Hepatocyte (in vitro differentiated cells): ENCODE measurements at regions not wholly inside any gene's neighbourhood (a gene's known extent, or its start where the extent isn't known, plus 50 kb on each side); places are given as distances from the start of the nearest gene placed in this dataset.
"Not testable (repeated sequence)": the region's sequence is repeated elsewhere in the genome, so short reads cannot be mapped to it uniquely, and the experiment has no call there.

Experiments
- DNase-seq: peaks from one replicate; pipeline ENCODE4 v3.0.0-alpha.2; 2016; ENCODE audit warnings: low spot score
- H2AFZ ChIP-seq: fragments of 200-600 bp; sonication (generic); 2 replicates; pipeline ENCODE4 v1.6.0; 2016; ENCODE audit warnings: antibody characterized with exemption, mild to moderate bottlenecking
- H3K27ac ChIP-seq: fragments of 200-600 bp; sonication (generic); 2 replicates; pipeline ENCODE4 v1.5.1; 2016; ENCODE audit warnings: mild to moderate bottlenecking
- H3K27me3 ChIP-seq: fragments of 200-600 bp; sonication (generic); 2 replicates; pipeline ENCODE4 v1.6.1; 2016
- H3K36me3 ChIP-seq: fragments of 200-600 bp; sonication (generic); replicated peaks from 2 replicates; pipeline ENCODE4 v1.5.1; 2016; ENCODE audit warnings: low read depth; ENCODE audit not compliant: insufficient read depth
- H3K4me1 ChIP-seq: fragments of 200-600 bp; sonication (generic); 2 replicates; pipeline ENCODE4 v1.5.1; 2016; ENCODE audit warnings: mild to moderate bottlenecking, moderate library complexity; ENCODE audit not compliant: insufficient read depth
- H3K4me2 ChIP-seq: fragments of 200-600 bp; sonication (generic); 2 replicates; pipeline ENCODE4 v1.6.0; 2016
- H3K4me3 ChIP-seq: fragments of 200-600 bp; sonication (generic); 2 replicates; pipeline ENCODE4 v1.5.1; 2016; ENCODE audit warnings: mild to moderate bottlenecking
- H3K79me2 ChIP-seq: fragments of 200-600 bp; sonication (generic); 2 replicates; pipeline ENCODE4 v1.6.0; 2017; ENCODE audit warnings: mild to moderate bottlenecking
- H3K9me2 ChIP-seq: fragments of 200-600 bp; sonication (generic); replicated peaks from 2 replicates; pipeline ENCODE4 v1.6.0; 2017; ENCODE audit warnings: mild to moderate bottlenecking; ENCODE audit not compliant: insufficient read depth
- H3K9me3 ChIP-seq: fragments of 200-600 bp; sonication (generic); 2 replicates; pipeline ENCODE4 v1.5.1; 2016; ENCODE audit warnings: low read depth, mild to moderate bottlenecking
- H4K20me1 ChIP-seq: fragments of 200-600 bp; sonication (generic); 2 replicates; pipeline ENCODE4 v1.6.0; 2016; ENCODE audit warnings: mild to moderate bottlenecking; ENCODE audit not compliant: insufficient read depth, poor library complexity, severe bottlenecking
- CTCF ChIP-seq: fragments of 200-600 bp; sonication (generic); IDR thresholded peaks from 2 replicates; pipeline ENCODE4 v1.5.1; 2016; ENCODE audit warnings: antibody characterized with exemption, mild to moderate bottlenecking; ENCODE audit not compliant: poor library complexity
- EZH2 ChIP-seq: fragments of 200-600 bp; sonication (generic); IDR thresholded peaks from 2 replicates; pipeline ENCODE4 v1.6.1; 2016; ENCODE audit warnings: antibody characterized with exemption, mild to moderate bottlenecking, borderline replicate concordance
- EZH2phosphoT487 ChIP-seq: fragments of 200-600 bp; sonication (generic); IDR thresholded peaks from one replicate; pipeline ENCODE4 v1.6.1; 2018; ENCODE audit warnings: antibody characterized with exemption, mild to moderate bottlenecking, low read depth, moderate library complexity; ENCODE audit not compliant: unreplicated experiment, severe bottlenecking
- WGBS: methylation state at CpG from one replicate; pipeline ENCODE4 v1.1.6; 2016; ENCODE audit warnings: low lambda C conversion rate; ENCODE audit errors: missing lambda C conversion rate; 5-methylcytosine and 5-hydroxymethylcytosine counted together

GRCh38 chr20:63135411-63135810 is 80.5 kb downstream of the YTHDF1 start:
- H2AFZ ChIP-seq: no peak overlapping the region
- TF ChIP-seq EZH2 (no peak), EZH2phosphoT487 (no peak), CTCF (no peak)
- WGBS: 90% methylated on average over 1 of the region's 17 CpGs
- H3K79me2 ChIP-seq: no peaks in the 10 kb centered on the region
- H3K27me3 ChIP-seq: peaks cover 17% of the 10 kb centered on the region
- H3K9me2 ChIP-seq: no peaks in the 10 kb centered on the region
- H3K4me1 ChIP-seq: no peaks in the 10 kb centered on the region
- H3K4me2 ChIP-seq: no peak overlapping the region
- no peak overlapping the region for H3K27ac ChIP-seq
- H3K4me3 ChIP-seq: no peak overlapping the region
- no peaks in the 10 kb centered on the region for H3K9me3 ChIP-seq
- no peak for DNase-seq
- no peaks in the 10 kb centered on the region for H3K36me3 ChIP-seq
- H4K20me1 ChIP-seq: no peaks in the 10 kb centered on the region

- not testable (repeated sequence) for H4K20me1 ChIP-seq, H3K36me3 ChIP-seq, H3K79me2 ChIP-seq, H2AFZ ChIP-seq, H3K27ac ChIP-seq, H3K4me1 ChIP-seq, H3K4me2 ChIP-seq, H3K9me2 ChIP-seq, DNase-seq, H3K4me3 ChIP-seq, H3K9me3 ChIP-seq
- H3K27me3 ChIP-seq: peaks cover 21% of the 10 kb centered on the region
- no CpG with 5 or more reads among the region's 29 CpGs for WGBS
Measured at GRCh38 chr20:63134711-63135361, 81.1 kb downstream of the YTHDF1 start.

GRCh38 chr20:63134201-63134612 is 81.7 kb downstream of the YTHDF1 start:
- TF ChIP-seq CTCF: no peak
- no peak for TF ChIP-seq EZH2phosphoT487
- no peak for TF ChIP-seq EZH2
- Histone ChIP-seq H3K4me3 (no peak overlapping the region), H4K20me1 (no peaks in the 10 kb centered on the region), H3K27ac (no peak overlapping the region), H2AFZ (no peak overlapping the region), H3K9me3 (no peaks in the 10 kb centered on the region), H3K36me3 (no peaks in the 10 kb centered on the region), H3K79me2 (no peaks in the 10 kb centered on the region), H3K27me3 (peaks cover 27% of the 10 kb centered on the region), H3K4me1 (no peaks in the 10 kb centered on the region), H3K9me2 (no peaks in the 10 kb centered on the region), H3K4me2 (no peak overlapping the region)
- 89% methylated on average over 14 of the region's 19 CpGs for WGBS
- DNase-seq: no peak

GRCh38 chr20:63133481-63134091 is 82.3 kb downstream of the YTHDF1 start:
- no peak overlapping the region for H3K27ac ChIP-seq
- no peak for TF ChIP-seq EZH2
- TF ChIP-seq CTCF: no peak
- TF ChIP-seq EZH2phosphoT487: no peak
- no peaks in the 10 kb centered on the region for H4K20me1 ChIP-seq
- no peak for DNase-seq
- no peak overlapping the region for H2AFZ ChIP-seq
- no peaks in the 10 kb centered on the region for H3K9me2 ChIP-seq
- WGBS: 88% methylated on average over 15 of the region's 15 CpGs
- H3K79me2 ChIP-seq: no peaks in the 10 kb centered on the region
- no peak overlapping the region for H3K4me3 ChIP-seq
- H3K4me1 ChIP-seq: no peaks in the 10 kb centered on the region
- no peaks in the 10 kb centered on the region for H3K36me3 ChIP-seq
- no peaks in the 10 kb centered on the region for H3K9me3 ChIP-seq
- H3K4me2 ChIP-seq: no peak overlapping the region
- H3K27me3 ChIP-seq: peaks cover 28% of the 10 kb centered on the region
